K562 (cell line): ENCODE measurements at regions not wholly inside any gene's neighbourhood (a gene's known extent, or its start where the extent isn't known, plus 50 kb on each side); places are given as distances from the start of the nearest gene placed in this dataset.

ENCODE experiments used
- ATAC-seq: fragments of 200-7000 bp; cut with Tn5 transposase; 3 replicates; pipeline ENCODE4 v1.9.1; 2020; ENCODE audit warnings: moderate library complexity
- BruUV-seq: library from RNA; stranded (reverse); fragments of 400-500 nt; replicated peaks from 2 replicates; lab custom pipeline; 2021; lab: Mats Ljungman, UMichigan
- CTCF ChIA-PET: fragments of 300-600 bp; formaldehyde crosslinking; extraction: SDS; loops from one replicate; lab custom pipeline; 2021; ENCODE audit warnings: low intra/inter-chr PET ratio; lab: Yijun Ruan, JAX
- POLR2A ChIA-PET: fragments of 300-600, 350-650 bp; sonication (Branson Sonifier 250); formaldehyde crosslinking; extraction: SDS; loops from one replicate; lab custom pipeline; 2021; ENCODE audit warnings: antibody characterized with exemption, inconsistent platforms; lab: Yijun Ruan, JAX
- DNase-seq, 4 experiments: peaks; one replicate each; pipeline versions ENCODE4 v3.0.0 to v3.0.0-alpha.2; 2011 to 2018; ENCODE audit warnings: low spot score in 3 of 4, mixed read lengths in 3 of 4; ENCODE audit errors: extremely low read depth in 1 of 4
- FAIRE-seq: peaks from 2 replicates; lab custom pipeline; 2011; peaks lifted over from hg19 to GRCh38; lab: Jason Lieb, UNC
- H2AFZ ChIP-seq: 2 replicates; pipeline ENCODE4 v1.6.0; 2011; ENCODE audit warnings: low read depth, low read length, control low read depth, inconsistent platforms
- H3K27ac ChIP-seq: fragments of 200-600 bp; 3 replicates; pipeline ENCODE4 v1.8.0; 2011; ENCODE audit warnings: low read depth, mild to moderate bottlenecking, control low read depth, inconsistent platforms, low read length, moderate library complexity, mixed read lengths; ENCODE audit errors: extremely low read depth
- H3K27me3 ChIP-seq, 2 experiments: fragments of 300-600 bp in 1 of 2; 2 replicates in 1 of 2; 3 replicates in 1 of 2; pipeline versions ENCODE4 v1.6.0 to v1.8.0; 2011; ENCODE audit warnings: inconsistent platforms in 2 of 2, low read length in 2 of 2, mild to moderate bottlenecking in 1 of 2, mixed read lengths in 1 of 2, moderate library complexity in 1 of 2; ENCODE audit not compliant: control insufficient read depth in 2 of 2, insufficient read depth in 2 of 2
- H3K36me3 ChIP-seq: fragments of 300-600 bp; 3 replicates; pipeline ENCODE4 v1.8.0; 2011; ENCODE audit warnings: mild to moderate bottlenecking, low read length, inconsistent platforms; ENCODE audit not compliant: control insufficient read depth, insufficient read depth
- H3K4me1 ChIP-seq, 2 experiments: fragments of 200-600 bp in 1 of 2; replicated peaks in 1 of 2; 2 replicates in 1 of 2; 3 replicates in 1 of 2; pipeline versions ENCODE4 v1.5.1 to v1.8.0; 2011; ENCODE audit warnings: inconsistent platforms in 2 of 2, low read length in 2 of 2, mild to moderate bottlenecking in 1 of 2, mixed read lengths in 1 of 2, moderate library complexity in 1 of 2; ENCODE audit not compliant: control insufficient read depth in 2 of 2, insufficient read depth in 2 of 2
- H3K4me2 ChIP-seq: 2 replicates; pipeline ENCODE4 v1.6.1; 2011; ENCODE audit warnings: low read length, control low read depth, inconsistent platforms, mixed read lengths; ENCODE audit not compliant: insufficient read depth
- H3K4me3 ChIP-seq: fragments of 200-600 bp; sonication (generic), shearing (Covaris generic); 2 replicates; pipeline ENCODE4 v1.5.1; 2016; ENCODE audit warnings: control low read depth, inconsistent platforms
- H3K79me2 ChIP-seq: fragments of 200-600 bp; 3 replicates; pipeline ENCODE4 v1.8.0; 2011; ENCODE audit warnings: low read length, inconsistent platforms; ENCODE audit not compliant: control insufficient read depth, insufficient read depth
- H3K9ac ChIP-seq, 2 experiments: 2 replicates each; pipeline versions ENCODE4 v1.6.0 to v1.6.1; 2011; ENCODE audit warnings: low read depth in 2 of 2, low read length in 2 of 2, control low read depth in 1 of 2, inconsistent platforms in 1 of 2, mild to moderate bottlenecking in 1 of 2, mixed read lengths in 1 of 2; ENCODE audit not compliant: insufficient read depth in 1 of 2
- H3K9me1 ChIP-seq: one replicate; pipeline ENCODE4 v1.6.0; 2011; ENCODE audit warnings: inconsistent platforms, mild to moderate bottlenecking, low read length, moderate library complexity; ENCODE audit not compliant: control insufficient read depth, insufficient read depth
- H3K9me3 ChIP-seq: replicated peaks from 2 replicates; pipeline ENCODE4 v1.5.1; 2011; ENCODE audit warnings: low read depth, low read length, inconsistent platforms; ENCODE audit not compliant: control insufficient read depth, insufficient read depth
- H4K20me1 ChIP-seq: replicated peaks from 2 replicates; pipeline ENCODE4 v1.6.1; 2011; ENCODE audit warnings: low read length, inconsistent platforms, mixed read lengths; ENCODE audit not compliant: control insufficient read depth, insufficient read depth
- CCAR2 ChIP-seq: fragments of 200-400 bp; formaldehyde crosslinking; IDR thresholded peaks from 2 replicates; pipeline ENCODE4 v1.6.1; 2017; ENCODE audit warnings: mild to moderate bottlenecking, low read depth, low read length
- FOS ChIP-seq: IDR thresholded peaks from 3 replicates; pipeline ENCODE4 v1.6.1; 2011; ENCODE audit not compliant: insufficient read length; ENCODE audit errors: extremely low read depth
- MAFK ChIP-seq: IDR thresholded peaks from 2 replicates; pipeline ENCODE4 v1.6.1; 2011; ENCODE audit warnings: low read length, improper control_type of control experiment
- NCOA1 ChIP-seq: fragments of 450-650 bp; IDR thresholded peaks from 2 replicates; pipeline ENCODE4 v1.6.1; 2016; ENCODE audit warnings: low read depth
- NCOR1 ChIP-seq: fragments of 450-650 bp; IDR thresholded peaks from 2 replicates; pipeline ENCODE4 v1.6.1; 2016; ENCODE audit warnings: mild to moderate bottlenecking, moderate library complexity
- NR4A1 ChIP-seq, 2 experiments: fragments of 250-450 bp in 1 of 2; fragments of 450-650 bp in 1 of 2; sonication (Bioruptor Pico) in 1 of 2; IDR thresholded peaks; 2 replicates each; pipeline versions ENCODE4 v1.4.0 to v1.6.1; 2016 to 2020; ENCODE audit warnings: mild to moderate bottlenecking in 2 of 2, missing compliant biosample characterization in 1 of 2, missing genetic modification characterization in 1 of 2, moderate library complexity in 1 of 2
- POLR2A ChIP-seq: fragments of 450-650 bp; conservative IDR thresholded peaks from 2 replicates; pipeline ENCODE4 v1.6.1; 2016
- SMAD3 ChIP-seq: fragments of 450-650 bp; formaldehyde crosslinking; conservative IDR thresholded peaks from 2 replicates; pipeline ENCODE4 v1.4.0; 2020; ENCODE audit warnings: mild to moderate bottlenecking
- TEAD1 ChIP-seq, 2 experiments: fragments of 450-650 bp in 1 of 2; sonication (generic) in 1 of 2; formaldehyde crosslinking; IDR thresholded peaks; 2 replicates each; pipeline versions ENCODE4 v1.4.0 to v1.8.0; 2020 to 2022; ENCODE audit warnings: mild to moderate bottlenecking in 2 of 2, missing genetic modification reagents in 1 of 2
- ZKSCAN1 ChIP-seq: fragments of 150-350 bp; IDR thresholded peaks from 2 replicates; pipeline ENCODE4 v1.6.1; 2016; ENCODE audit warnings: low read depth, low read length
- ZNF23 ChIP-seq: fragments of 250-450 bp; sonication (Bioruptor Pico); IDR thresholded peaks from 2 replicates; pipeline ENCODE4 v1.4.0; 2020; ENCODE audit warnings: mild to moderate bottlenecking
- ZNF766 ChIP-seq: fragments of 200-800 bp; sonication (Bioruptor generic); conservative IDR thresholded peaks from 2 replicates; pipeline ENCODE4 v1.6.1; 2016; ENCODE audit warnings: missing genetic modification characterization, missing compliant biosample characterization
- WGBS: fragments of 100-300 bp; shearing (Covaris generic); methylation state at CpG from one replicate; pipeline ENCODE4 v1.1.6; 2016; ENCODE audit warnings: low coverage, mixed read lengths; ENCODE audit not compliant: insufficient coverage; ENCODE audit errors: missing lambda C conversion rate; 5-methylcytosine and 5-hydroxymethylcytosine counted together
- in situ Hi-C: fragments of 300-500 bp; cut with MboI; formaldehyde crosslinking; loops from 4 replicates; pipeline ENCODE4 v1.15.0; 2018; ENCODE audit warnings: inconsistent platforms, mixed read lengths
- intact Hi-C: fragments of 100-400 bp; cut with micrococcal nuclease; formaldehyde crosslinking; loops from 2 replicates; pipeline ENCODE4 v1.14.2; 2022
- TF ChIP-seq, protein P1 (sequence below): fragments of 250-450 bp; sonication (Bioruptor Pico); IDR thresholded peaks from 2 replicates; pipeline ENCODE4 v1.4.0; 2020; ENCODE audit warnings: borderline replicate concordance

DNA sequence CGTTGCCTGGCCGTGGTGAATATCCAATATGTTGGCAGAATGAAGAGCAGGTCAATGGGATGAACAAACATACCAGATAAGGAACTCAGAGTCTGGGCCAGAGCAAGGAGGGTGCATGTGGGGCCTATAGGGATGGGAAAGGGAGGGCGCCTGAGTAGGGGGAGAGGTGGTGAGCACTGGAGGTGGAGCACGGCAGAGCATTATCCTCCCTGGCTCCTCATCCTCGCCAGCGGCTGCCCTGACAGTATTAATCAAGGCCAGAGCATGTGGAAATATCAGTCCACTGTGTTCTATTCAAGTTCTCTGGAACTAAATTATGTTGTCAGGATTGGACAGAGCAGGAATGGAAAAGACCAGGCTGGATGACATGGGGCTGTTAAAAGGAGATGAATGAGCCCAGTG lies 254.8 kb upstream of the ZMIZ1 start:
- no peaks in the 10 kb centered on the region for H3K9me1 ChIP-seq
- in situ Hi-C loops, result no loop called here
- H4K20me1 ChIP-seq, result no peaks in the 10 kb centered on the region
- BruUV-seq, result no TSS peak
- no peak overlapping the region for H3K9ac ChIP-seq
- TF ChIP-seq CCAR2 (no peak), MAFK (no peak), POLR2A (no peak), ZKSCAN1 (no peak), TEAD1 (CRISPR knock-in tag; IDR thresholded peaks at IDR 0.05) (no peak), NCOA1 (no peak), FOS (no peak), ZNF23 (no peak), NR4A1 (CRISPR knock-in tag; IDR thresholded peaks at IDR 0.05) (no peak), NR4A1 (tag; IDR thresholded peaks at IDR 0.05) (no peak), NCOR1 (no peak), ZNF766 (CRISPR knock-in tag) (no peak), SMAD3 (CRISPR knock-in tag) (no peak)
- TF ChIP-seq, protein P1, sequence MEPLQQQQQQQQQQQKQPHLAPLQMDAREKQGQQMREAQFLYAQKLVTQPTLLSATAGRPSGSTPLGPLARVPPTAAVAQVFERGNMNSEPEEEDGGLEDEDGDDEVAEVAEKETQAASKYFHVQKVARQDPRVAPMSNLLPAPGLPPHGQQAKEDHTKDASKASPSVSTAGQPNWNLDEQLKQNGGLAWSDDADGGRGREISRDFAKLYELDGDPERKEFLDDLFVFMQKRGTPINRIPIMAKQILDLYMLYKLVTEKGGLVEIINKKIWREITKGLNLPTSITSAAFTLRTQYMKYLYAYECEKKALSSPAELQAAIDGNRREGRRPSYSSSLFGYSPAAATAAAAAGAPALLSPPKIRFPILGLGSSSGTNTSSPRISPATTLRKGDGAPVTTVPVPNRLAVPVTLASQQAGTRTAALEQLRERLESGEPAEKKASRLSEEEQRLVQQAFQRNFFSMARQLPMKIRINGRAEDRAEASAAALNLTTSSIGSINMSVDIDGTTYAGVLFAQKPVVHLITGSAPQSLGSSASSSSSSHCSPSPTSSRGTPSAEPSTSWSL (CRISPR knock-in tag), result no peak
- TF ChIP-seq, all 486 proteins: peak for 0
- H3K27ac ChIP-seq, result no peak overlapping the region
- H3K36me3 ChIP-seq, result no peaks in the 10 kb centered on the region
- H3K4me1 ChIP-seq, result no peaks in the 10 kb centered on the region
- POLR2A ChIA-PET, result interaction anchor here (0.9 kb wide), 1 partner anchor 8 kb away, joined by 3 read pairs; no protein-coding TSS in a partner anchor
- no peaks in the 10 kb centered on the region for H3K79me2 ChIP-seq
- CTCF ChIA-PET, result no interaction called here
- intact Hi-C loops, result no loop called here
- ATAC-seq, result no peak
- no peak overlapping the region for H3K4me3 ChIP-seq
- H2AFZ ChIP-seq, result no peak overlapping the region
- no peak for FAIRE-seq
- no peak for DNase-seq
- 0 out of 5 replicates have a peak, but pooled peaks cover 0 to 5% of the 10 kb centered on the region in 2 experiments for H3K27me3 ChIP-seq
- 1% methylated on average over 6 of the region's 6 CpGs for WGBS
- H3K4me2 ChIP-seq, result no peak overlapping the region
- H3K9me3 ChIP-seq, result no peaks in the 10 kb centered on the region
